ENCODE measurements at regions not wholly inside any gene's neighbourhood (a gene's known extent, or its start where the extent isn't known, plus 50 kb on each side); places are given as distances from the start of the nearest gene placed in this dataset.
"Not testable (repeated sequence)": the region's sequence is repeated elsewhere in the genome, so short reads cannot be mapped to it uniquely, and the experiment has no call there.

- in situ Hi-C loops (cut with HindIII; ENCODE audit: low sequenced_read_pairs): no loop called here
- TF ChIP-seq CTCF (IDR thresholded peaks at IDR 0.05; ENCODE audit: low read depth, low read length, missing control alignments): no peak
- DNase-seq (ENCODE audit: low read depth): no peak
- no peak overlapping the region for H3K4me3 ChIP-seq (ENCODE audit: low read depth, low read length)
These were observed 64.2 kb upstream of the ALG13 start for GRCh38 chrX:111616786-111617185.

- in situ Hi-C loops (cut with HindIII; ENCODE audit: low sequenced_read_pairs); H3K4me3 ChIP-seq (ENCODE audit: low read depth, low read length); DNase-seq (ENCODE audit: low read depth): not testable (repeated sequence)
These were observed 60.9 kb upstream of the ALG13 start for GRCh38 chrX:111620084-111620483.

- no peak for TF ChIP-seq CTCF (IDR thresholded peaks at IDR 0.05; ENCODE audit: low read depth, low read length, missing control alignments)
- in situ Hi-C loops (cut with HindIII; ENCODE audit: low sequenced_read_pairs): no loop called here
- no peak overlapping the region for H3K4me3 ChIP-seq (ENCODE audit: low read depth, low read length)
- DNase-seq (ENCODE audit: low read depth): no peak
These were observed 56.8 kb upstream of the ALG13 start for GRCh38 chrX:111624169-111624568.

GRCh38 chrX:111627256-111627655 lies 53.7 kb upstream of the ALG13 start:
- H3K4me3 ChIP-seq (ENCODE audit: low read depth, low read length); in situ Hi-C loops (cut with HindIII; ENCODE audit: low sequenced_read_pairs); DNase-seq (ENCODE audit: low read depth): not testable (repeated sequence)
